ENCODE measurements at regions not wholly inside any gene's neighbourhood (a gene's known extent, or its start where the extent isn't known, plus 50 kb on each side); places are given as distances from the start of the nearest gene placed in this dataset.

GRCh38 chr12:19946550-19946949 lies 421.8 kb upstream of the PDE3A start:
- Histone ChIP-seq H3K9me3 (ENCODE audit: control insufficient read depth, insufficient read depth, low read depth, low read length) (no peaks in the 10 kb centered on the region), H3K27ac (ENCODE audit: low read length) (no peak overlapping the region), H3K36me3 (ENCODE audit: control insufficient read depth, insufficient read depth, low read length) (no peaks in the 10 kb centered on the region), H3K27me3 (ENCODE audit: control insufficient read depth, insufficient read depth, low read length) (no peaks in the 10 kb centered on the region), H3K4me3 (ENCODE audit: low read depth in 2 of 2, low read length in 2 of 2) (no peak overlapping the region), H3K4me1 (ENCODE audit: control insufficient read depth, insufficient read depth, low read length) (no peaks in the 10 kb centered on the region)
- no TSS peak for BruUV-seq (replicated peaks)
- ChIA-PET POLR2A (no interaction called here), CTCF (no interaction called here)
- intact Hi-C loops (cut with micrococcal nuclease; ENCODE audit: unreplicated experiment) (no loop called here), in situ Hi-C loops (cut with HindIII; ENCODE audit: low pct_unique_long_range_greater_than_20kb, low sequenced_read_pairs) (no loop called here)
- ATAC-seq (no peak), DNase-seq (ENCODE audit: low read depth, low spot score) (peak; percentile 5)
- TF ChIP-seq TCF7L2 (IDR thresholded peaks at IDR 0.05; ENCODE audit: low read depth, low read length), result no peak
- TF ChIP-seq CTCF (IDR thresholded peaks at IDR 0.05), result no peak
- no peak for TF ChIP-seq SIN3A (IDR thresholded peaks at IDR 0.05; ENCODE audit: borderline replicate concordance, insufficient read depth, low read depth, low read length)
- no peak for TF ChIP-seq POLR2AphosphoS5 (IDR thresholded peaks at IDR 0.05; ENCODE audit: low read depth, low read length)
- TF ChIP-seq, protein P1, sequence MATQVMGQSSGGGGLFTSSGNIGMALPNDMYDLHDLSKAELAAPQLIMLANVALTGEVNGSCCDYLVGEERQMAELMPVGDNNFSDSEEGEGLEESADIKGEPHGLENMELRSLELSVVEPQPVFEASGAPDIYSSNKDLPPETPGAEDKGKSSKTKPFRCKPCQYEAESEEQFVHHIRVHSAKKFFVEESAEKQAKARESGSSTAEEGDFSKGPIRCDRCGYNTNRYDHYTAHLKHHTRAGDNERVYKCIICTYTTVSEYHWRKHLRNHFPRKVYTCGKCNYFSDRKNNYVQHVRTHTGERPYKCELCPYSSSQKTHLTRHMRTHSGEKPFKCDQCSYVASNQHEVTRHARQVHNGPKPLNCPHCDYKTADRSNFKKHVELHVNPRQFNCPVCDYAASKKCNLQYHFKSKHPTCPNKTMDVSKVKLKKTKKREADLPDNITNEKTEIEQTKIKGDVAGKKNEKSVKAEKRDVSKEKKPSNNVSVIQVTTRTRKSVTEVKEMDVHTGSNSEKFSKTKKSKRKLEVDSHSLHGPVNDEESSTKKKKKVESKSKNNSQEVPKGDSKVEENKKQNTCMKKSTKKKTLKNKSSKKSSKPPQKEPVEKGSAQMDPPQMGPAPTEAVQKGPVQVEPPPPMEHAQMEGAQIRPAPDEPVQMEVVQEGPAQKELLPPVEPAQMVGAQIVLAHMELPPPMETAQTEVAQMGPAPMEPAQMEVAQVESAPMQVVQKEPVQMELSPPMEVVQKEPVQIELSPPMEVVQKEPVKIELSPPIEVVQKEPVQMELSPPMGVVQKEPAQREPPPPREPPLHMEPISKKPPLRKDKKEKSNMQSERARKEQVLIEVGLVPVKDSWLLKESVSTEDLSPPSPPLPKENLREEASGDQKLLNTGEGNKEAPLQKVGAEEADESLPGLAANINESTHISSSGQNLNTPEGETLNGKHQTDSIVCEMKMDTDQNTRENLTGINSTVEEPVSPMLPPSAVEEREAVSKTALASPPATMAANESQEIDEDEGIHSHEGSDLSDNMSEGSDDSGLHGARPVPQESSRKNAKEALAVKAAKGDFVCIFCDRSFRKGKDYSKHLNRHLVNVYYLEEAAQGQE (IDR thresholded peaks at IDR 0.05; ENCODE audit: insufficient read depth in 1 of 2, low read depth in 2 of 2, low read length in 1 of 2), result no peak

DNA sequence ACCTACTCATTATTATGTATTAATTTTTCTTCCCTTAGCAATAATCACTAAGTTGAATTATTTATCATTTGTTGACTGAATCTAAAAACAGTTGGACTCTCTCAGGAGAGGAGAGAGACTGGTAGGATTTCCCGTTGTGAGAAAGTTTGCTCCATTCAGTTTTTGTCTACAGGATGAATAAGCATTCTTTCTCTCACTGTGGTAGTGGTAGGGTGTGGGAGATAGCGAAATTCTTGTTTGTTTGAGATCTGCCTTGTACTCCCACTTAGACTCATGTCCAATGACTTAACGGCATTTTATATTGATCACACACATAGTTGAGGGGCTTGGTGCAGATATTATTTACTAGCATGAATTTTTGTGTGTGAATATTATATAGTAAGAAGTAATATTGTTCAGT lies 421.0 kb upstream of the PDE3A start:
- intact Hi-C loops (cut with micrococcal nuclease; ENCODE audit: unreplicated experiment) (no loop called here), in situ Hi-C loops (cut with HindIII; ENCODE audit: low pct_unique_long_range_greater_than_20kb, low sequenced_read_pairs) (no loop called here)
- ChIA-PET CTCF (no interaction called here), POLR2A (no interaction called here)
- DNase-seq (ENCODE audit: low read depth, low spot score) (no peak), ATAC-seq (no peak)
- Histone ChIP-seq H3K36me3 (ENCODE audit: control insufficient read depth, insufficient read depth, low read length) (no peaks in the 10 kb centered on the region), H3K27me3 (ENCODE audit: control insufficient read depth, insufficient read depth, low read length) (no peaks in the 10 kb centered on the region), H3K9me3 (ENCODE audit: control insufficient read depth, insufficient read depth, low read depth, low read length) (no peaks in the 10 kb centered on the region), H3K4me3 (ENCODE audit: low read depth in 2 of 2, low read length in 2 of 2) (no peak overlapping the region), H3K4me1 (ENCODE audit: control insufficient read depth, insufficient read depth, low read length) (no peaks in the 10 kb centered on the region), H3K27ac (ENCODE audit: low read length) (no peak overlapping the region)
- TF ChIP-seq, protein P1 (IDR thresholded peaks at IDR 0.05; ENCODE audit: insufficient read depth in 1 of 2, low read depth in 2 of 2, low read length in 1 of 2), result no peak
- TF ChIP-seq TCF7L2 (IDR thresholded peaks at IDR 0.05; ENCODE audit: low read depth, low read length) (no peak), POLR2AphosphoS5 (IDR thresholded peaks at IDR 0.05; ENCODE audit: low read depth, low read length) (no peak), CTCF (IDR thresholded peaks at IDR 0.05) (no peak)
- BruUV-seq (replicated peaks), result no TSS peak
